K562 (cell line): ENCODE measurements at regions not wholly inside any gene's neighbourhood (a gene's known extent, or its start where the extent isn't known, plus 50 kb on each side); places are given as distances from the start of the nearest gene placed in this dataset.

ENCODE experiments used
- ATAC-seq: fragments of 200-7000 bp; cut with Tn5 transposase; 3 replicates; pipeline ENCODE4 v1.9.1; 2020; ENCODE audit warnings: moderate library complexity
- BruUV-seq: library from RNA; stranded (reverse); fragments of 400-500 nt; replicated peaks from 2 replicates; lab custom pipeline; 2021; lab: Mats Ljungman, UMichigan
- CTCF ChIA-PET: fragments of 300-600 bp; formaldehyde crosslinking; extraction: SDS; loops from one replicate; lab custom pipeline; 2021; ENCODE audit warnings: low intra/inter-chr PET ratio; lab: Yijun Ruan, JAX
- POLR2A ChIA-PET: fragments of 300-600, 350-650 bp; sonication (Branson Sonifier 250); formaldehyde crosslinking; extraction: SDS; loops from one replicate; lab custom pipeline; 2021; ENCODE audit warnings: antibody characterized with exemption, inconsistent platforms; lab: Yijun Ruan, JAX
- DNase-seq, 4 experiments: peaks; one replicate each; pipeline versions ENCODE4 v3.0.0 to v3.0.0-alpha.2; 2011 to 2018; ENCODE audit warnings: low spot score in 3 of 4, mixed read lengths in 3 of 4; ENCODE audit errors: extremely low read depth in 1 of 4
- FAIRE-seq: peaks from 2 replicates; lab custom pipeline; 2011; peaks lifted over from hg19 to GRCh38; lab: Jason Lieb, UNC
- H2AFZ ChIP-seq: 2 replicates; pipeline ENCODE4 v1.6.0; 2011; ENCODE audit warnings: low read depth, low read length, control low read depth, inconsistent platforms
- H3K27ac ChIP-seq: fragments of 200-600 bp; 3 replicates; pipeline ENCODE4 v1.8.0; 2011; ENCODE audit warnings: low read depth, mild to moderate bottlenecking, control low read depth, inconsistent platforms, low read length, moderate library complexity, mixed read lengths; ENCODE audit errors: extremely low read depth
- H3K27me3 ChIP-seq, 2 experiments: fragments of 300-600 bp in 1 of 2; 2 replicates in 1 of 2; 3 replicates in 1 of 2; pipeline versions ENCODE4 v1.6.0 to v1.8.0; 2011; ENCODE audit warnings: inconsistent platforms in 2 of 2, low read length in 2 of 2, mild to moderate bottlenecking in 1 of 2, mixed read lengths in 1 of 2, moderate library complexity in 1 of 2; ENCODE audit not compliant: control insufficient read depth in 2 of 2, insufficient read depth in 2 of 2
- H3K36me3 ChIP-seq: fragments of 300-600 bp; 3 replicates; pipeline ENCODE4 v1.8.0; 2011; ENCODE audit warnings: mild to moderate bottlenecking, low read length, inconsistent platforms; ENCODE audit not compliant: control insufficient read depth, insufficient read depth
- H3K4me1 ChIP-seq, 2 experiments: fragments of 200-600 bp in 1 of 2; replicated peaks in 1 of 2; 2 replicates in 1 of 2; 3 replicates in 1 of 2; pipeline versions ENCODE4 v1.5.1 to v1.8.0; 2011; ENCODE audit warnings: inconsistent platforms in 2 of 2, low read length in 2 of 2, mild to moderate bottlenecking in 1 of 2, mixed read lengths in 1 of 2, moderate library complexity in 1 of 2; ENCODE audit not compliant: control insufficient read depth in 2 of 2, insufficient read depth in 2 of 2
- H3K4me2 ChIP-seq: 2 replicates; pipeline ENCODE4 v1.6.1; 2011; ENCODE audit warnings: low read length, control low read depth, inconsistent platforms, mixed read lengths; ENCODE audit not compliant: insufficient read depth
- H3K4me3 ChIP-seq: fragments of 200-600 bp; sonication (generic), shearing (Covaris generic); 2 replicates; pipeline ENCODE4 v1.5.1; 2016; ENCODE audit warnings: control low read depth, inconsistent platforms
- H3K79me2 ChIP-seq: fragments of 200-600 bp; 3 replicates; pipeline ENCODE4 v1.8.0; 2011; ENCODE audit warnings: low read length, inconsistent platforms; ENCODE audit not compliant: control insufficient read depth, insufficient read depth
- H3K9ac ChIP-seq, 2 experiments: 2 replicates each; pipeline versions ENCODE4 v1.6.0 to v1.6.1; 2011; ENCODE audit warnings: low read depth in 2 of 2, low read length in 2 of 2, control low read depth in 1 of 2, inconsistent platforms in 1 of 2, mild to moderate bottlenecking in 1 of 2, mixed read lengths in 1 of 2; ENCODE audit not compliant: insufficient read depth in 1 of 2
- H3K9me1 ChIP-seq: one replicate; pipeline ENCODE4 v1.6.0; 2011; ENCODE audit warnings: inconsistent platforms, mild to moderate bottlenecking, low read length, moderate library complexity; ENCODE audit not compliant: control insufficient read depth, insufficient read depth
- H3K9me3 ChIP-seq: replicated peaks from 2 replicates; pipeline ENCODE4 v1.5.1; 2011; ENCODE audit warnings: low read depth, low read length, inconsistent platforms; ENCODE audit not compliant: control insufficient read depth, insufficient read depth
- H4K20me1 ChIP-seq: replicated peaks from 2 replicates; pipeline ENCODE4 v1.6.1; 2011; ENCODE audit warnings: low read length, inconsistent platforms, mixed read lengths; ENCODE audit not compliant: control insufficient read depth, insufficient read depth
- CBFA2T2 ChIP-seq: fragments of 450-650 bp; conservative IDR thresholded peaks from 2 replicates; pipeline ENCODE4 v1.6.1; 2017; ENCODE audit warnings: mild to moderate bottlenecking
- CBFA2T3 ChIP-seq: fragments of 450-650 bp; IDR thresholded peaks from 2 replicates; pipeline ENCODE4 v1.6.1; 2017
- CXXC5 ChIP-seq: fragments of 250-450 bp; sonication (Bioruptor Pico); IDR thresholded peaks from 2 replicates; pipeline ENCODE4 v1.8.0; 2022; ENCODE audit warnings: inconsistent platforms, mild to moderate bottlenecking, moderate library complexity
- MBD2 ChIP-seq: sonication (generic); IDR thresholded peaks from 2 replicates; pipeline ENCODE4 v1.6.1; 2016; ENCODE audit warnings: low read depth, borderline replicate concordance
- MEIS2 ChIP-seq: fragments of 450-650 bp; IDR thresholded peaks from 2 replicates; pipeline ENCODE4 v1.6.1; 2014; ENCODE audit warnings: mild to moderate bottlenecking; ENCODE audit not compliant: partially characterized antibody
- NCOR1 ChIP-seq: fragments of 450-650 bp; IDR thresholded peaks from 2 replicates; pipeline ENCODE4 v1.6.1; 2016; ENCODE audit warnings: mild to moderate bottlenecking, moderate library complexity
- NR2C1 ChIP-seq, 2 experiments: fragments of 450-650 bp; IDR thresholded peaks; 2 replicates each; pipeline ENCODE4 v1.6.1; 2017; ENCODE audit warnings: mild to moderate bottlenecking in 2 of 2, antibody characterized with exemption in 1 of 2, inconsistent platforms in 1 of 2, missing compliant biosample characterization in 1 of 2, missing genetic modification characterization in 1 of 2
- PURB ChIP-seq: sonication (generic); formaldehyde crosslinking; IDR thresholded peaks from 2 replicates; pipeline ENCODE4 v1.9.0; 2021; ENCODE audit warnings: low read depth, mild to moderate bottlenecking, missing genetic modification reagents
- ZNF197 ChIP-seq: fragments of 200-800 bp; sonication (Bioruptor generic); IDR thresholded peaks from 2 replicates; pipeline ENCODE4 v1.6.1; 2016; ENCODE audit warnings: low read depth, missing genetic modification characterization, missing compliant biosample characterization
- WGBS: fragments of 100-300 bp; shearing (Covaris generic); methylation state at CpG from one replicate; pipeline ENCODE4 v1.1.6; 2016; ENCODE audit warnings: low coverage, mixed read lengths; ENCODE audit not compliant: insufficient coverage; ENCODE audit errors: missing lambda C conversion rate; 5-methylcytosine and 5-hydroxymethylcytosine counted together
- in situ Hi-C: fragments of 300-500 bp; cut with MboI; formaldehyde crosslinking; loops from 4 replicates; pipeline ENCODE4 v1.15.0; 2018; ENCODE audit warnings: inconsistent platforms, mixed read lengths
- intact Hi-C: fragments of 100-400 bp; cut with micrococcal nuclease; formaldehyde crosslinking; loops from 2 replicates; pipeline ENCODE4 v1.14.2; 2022
- TF ChIP-seq, protein P1 (sequence below): sonication (generic); IDR thresholded peaks from 2 replicates; pipeline ENCODE4 v1.6.1; 2016

DNA sequence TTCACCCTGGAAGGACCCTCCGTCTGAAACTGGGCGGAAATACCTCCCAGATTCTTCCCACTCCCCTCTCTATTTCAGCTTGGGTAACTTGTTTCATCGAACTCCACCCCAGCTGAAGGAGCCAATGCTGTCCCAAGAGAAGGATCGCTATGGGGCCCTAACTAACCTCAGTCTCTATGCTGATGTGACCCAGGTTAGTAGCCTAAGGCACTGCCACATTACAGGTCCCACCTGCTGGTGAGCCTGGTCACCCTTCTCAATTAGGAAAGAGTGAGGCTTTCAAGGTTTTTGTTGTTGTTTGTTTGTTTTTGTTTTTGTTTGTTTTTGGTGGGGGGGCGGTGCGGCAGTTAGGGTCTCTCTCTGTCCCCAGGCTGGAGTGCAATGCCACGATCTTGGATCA lies 168.4 kb downstream of the OR2B2 start:
- TF ChIP-seq ZNF197 (CRISPR knock-in tag) = no peak
- TF ChIP-seq, protein P1, sequence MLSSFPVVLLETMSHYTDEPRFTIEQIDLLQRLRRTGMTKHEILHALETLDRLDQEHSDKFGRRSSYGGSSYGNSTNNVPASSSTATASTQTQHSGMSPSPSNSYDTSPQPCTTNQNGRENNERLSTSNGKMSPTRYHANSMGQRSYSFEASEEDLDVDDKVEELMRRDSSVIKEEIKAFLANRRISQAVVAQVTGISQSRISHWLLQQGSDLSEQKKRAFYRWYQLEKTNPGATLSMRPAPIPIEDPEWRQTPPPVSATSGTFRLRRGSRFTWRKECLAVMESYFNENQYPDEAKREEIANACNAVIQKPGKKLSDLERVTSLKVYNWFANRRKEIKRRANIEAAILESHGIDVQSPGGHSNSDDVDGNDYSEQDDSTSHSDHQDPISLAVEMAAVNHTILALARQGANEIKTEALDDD = peak; percentile 55; the same call in 1 of the 2 replicates
- BruUV-seq = no TSS peak
- Histone ChIP-seq H3K9me3 (no peaks in the 10 kb centered on the region), H3K79me2 (no peaks in the 10 kb centered on the region), H3K27ac (no peak overlapping the region), H3K9ac (peak overlapping the region in 1 of 2 experiments; percentile 54; a peak in 1 of 4 replicates), H3K4me3 (no peak overlapping the region), H3K36me3 (no peaks in the 10 kb centered on the region), H3K4me2 (no peak overlapping the region), H3K4me1 (peaks cover 13 to 17% of the 10 kb centered on the region in 2 experiments; a peak in 3 of 5 replicates), H2AFZ (peak overlapping the region; percentile 54), H4K20me1 (no peaks in the 10 kb centered on the region), H3K9me1 (no peaks in the 10 kb centered on the region), H3K27me3 (no peaks in the 10 kb centered on the region)
- ChIA-PET CTCF (no interaction called here), POLR2A (interaction anchor here (0.9 kb wide), 1 partner anchor 241 kb away, joined by 3 read pairs; no protein-coding TSS in a partner anchor)
- FAIRE-seq = no peak
- intact Hi-C loops = no loop called here
- 74% methylated on average over 7 of the region's 7 CpGs for WGBS
- in situ Hi-C loops = no loop called here
- DNase-seq = no peak
- ATAC-seq = peak; percentile 67

DNA sequence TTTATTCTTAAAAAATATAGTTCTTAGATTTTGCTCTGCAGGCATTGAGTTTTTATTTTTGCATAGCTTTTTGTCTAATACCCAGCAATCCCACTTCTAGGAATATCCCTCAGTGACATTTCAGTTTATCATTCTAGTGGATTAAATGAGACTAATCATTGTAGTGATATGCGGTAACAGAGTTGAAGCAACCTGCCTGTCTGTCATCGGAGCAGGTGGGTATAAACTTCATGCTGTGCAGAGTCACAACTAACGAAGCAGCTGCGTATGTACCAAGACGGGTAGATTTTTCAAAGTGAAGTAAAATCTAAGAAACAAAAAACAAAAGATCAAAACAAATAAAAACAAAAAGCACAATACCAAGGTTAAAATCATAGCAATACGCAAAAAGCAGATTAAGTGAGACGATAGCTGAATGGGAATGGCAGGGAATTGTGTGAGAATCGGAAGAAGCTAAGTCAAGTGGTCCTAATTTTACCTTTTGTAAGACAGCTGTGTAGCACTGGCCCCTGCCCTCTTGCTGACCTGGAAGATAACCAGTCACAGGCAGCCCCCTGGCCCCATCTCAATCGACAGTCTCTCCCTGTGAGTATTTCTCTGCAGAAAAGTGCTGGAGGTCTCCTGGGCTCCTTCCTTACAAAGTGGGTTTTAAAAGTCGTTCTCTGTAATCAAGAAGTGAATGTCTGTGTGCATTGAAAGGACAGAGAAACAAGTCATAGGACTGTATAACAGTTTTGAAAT lies 169.2 kb downstream of the OR2B2 start:
- WGBS = 36% methylated on average over 10 of the region's 10 CpGs
- peak overlapping the region; percentile 32 for H3K4me2 ChIP-seq
- H3K4me3 ChIP-seq = no peak overlapping the region
- CTCF ChIA-PET = no interaction called here
- H2AFZ ChIP-seq = peak overlapping the region; percentile 54
- DNase-seq = peak in 1 of 4 experiments; percentile 52
- H3K9me1 ChIP-seq = no peaks in the 10 kb centered on the region
- peaks cover 17% of the 10 kb centered on the region in 2 experiments; a peak in 4 of 5 replicates for H3K4me1 ChIP-seq
- BruUV-seq = no TSS peak
- POLR2A ChIA-PET = interaction anchor here (0.6 to 1.9 kb wide), 4 partner anchors 9 to 95 kb away, joined by 3 to 7 read pairs (median 3); a partner anchor contains a TSS
- peak; percentile 83 for ATAC-seq
- FAIRE-seq = peak; percentile 75
- H3K79me2 ChIP-seq = no peaks in the 10 kb centered on the region
- H3K9me3 ChIP-seq = no peaks in the 10 kb centered on the region
- H3K9ac ChIP-seq = peak overlapping the region in 1 of 2 experiments; percentile 5; a peak in 2 of 4 replicates
- H4K20me1 ChIP-seq = no peaks in the 10 kb centered on the region
- H3K27ac ChIP-seq = no peak overlapping the region
- intact Hi-C loops (no loop called here), in situ Hi-C loops (no loop called here)
- no peaks in the 10 kb centered on the region for H3K36me3 ChIP-seq
- H3K27me3 ChIP-seq = no peaks in the 10 kb centered on the region
- 0 out of 2 replicates have a peak, but pooled peaks have one; percentile 6 for TF ChIP-seq CBFA2T2
- TF ChIP-seq CXXC5 (CRISPR knock-in tag) = no peak
- TF ChIP-seq NR2C1 (IDR thresholded peaks at IDR 0.05) = 0 out of 2 replicates have a peak, but pooled peaks have one; percentile 13
- no peak for TF ChIP-seq NR2C1 (tag; IDR thresholded peaks at IDR 0.05)
- TF ChIP-seq NCOR1 = no peak
- TF ChIP-seq PURB = no peak
- peak; percentile 16; the same call in 1 of the 2 replicates for TF ChIP-seq CBFA2T3
- no peak for TF ChIP-seq MBD2
- peak; percentile 6 for TF ChIP-seq MEIS2
